ENCODE measurements at regions not wholly inside any gene's neighbourhood (a gene's known extent, or its start where the extent isn't known, plus 50 kb on each side); places are given as distances from the start of the nearest gene placed in this dataset.

GRCh38 chr1:94325377-94326302, 88.3 kb upstream of the ARHGAP29 start:
- 13 to 31% (median 24%) methylated on average over 5 of the region's 5 CpGs for whole genome bisulfite sequencing, 5 donors
- Histone ChIP-seq H3K9me3 (no peaks in the 10 kb centered on the region), H3K36me3 (no peaks in the 10 kb centered on the region), H3K4me1 (peaks cover 12 to 47% (median 34%) of the 10 kb centered on the region in 4 donors), H3K4me3 (no peak overlapping the region), H3K27ac (peak overlapping the region; percentile 36 to 69 (median 63)), H3K27me3 (no peaks in the 10 kb centered on the region)
- intact Hi-C loops (cut with DNase I; ENCODE audit: low total_unique reads): no loop called here
- no peak for DNase-seq
- TF ChIP-seq CTCF (IDR thresholded peaks at IDR 0.05): no peak
- TF ChIP-seq POLR2AphosphoS5 (IDR thresholded peaks at IDR 0.05): peak in 1 of 3 donors; percentile 13
- no peak for TF ChIP-seq EP300 (IDR thresholded peaks at IDR 0.05)

GRCh38 chr1:94324178-94324544, 86.8 kb upstream of the ARHGAP29 start:
- no peaks in the 10 kb centered on the region for H3K27me3 ChIP-seq
- no peaks in the 10 kb centered on the region for H3K9me3 ChIP-seq
- no peak overlapping the region for H3K4me3 ChIP-seq
- peaks cover 12 to 42% (median 28%) of the 10 kb centered on the region in 4 donors for H3K4me1 ChIP-seq
- WGBS, 5 donors: 76 to 83% (median 81%) methylated on average over 4 of the region's 4 CpGs
- intact Hi-C loops (cut with DNase I; ENCODE audit: low total_unique reads): no loop called here
- DNase-seq: no peak
- H3K27ac ChIP-seq: no peak overlapping the region
- TF ChIP-seq POLR2AphosphoS5 (IDR thresholded peaks at IDR 0.05) (no peak), CTCF (IDR thresholded peaks at IDR 0.05) (no peak), EP300 (IDR thresholded peaks at IDR 0.05) (no peak), POLR2A (IDR thresholded peaks at IDR 0.05) (no peak)
- H3K36me3 ChIP-seq: no peaks in the 10 kb centered on the region

GRCh38 chr1:94323311-94324177, 86.2 kb upstream of the ARHGAP29 start:
- WGBS, 5 donors: 86 to 93% (median 90%) methylated on average over 7 of the region's 7 CpGs
- Histone ChIP-seq H3K27me3 (no peaks in the 10 kb centered on the region), H3K4me3 (no peak overlapping the region), H3K27ac (no peak overlapping the region), H3K36me3 (no peaks in the 10 kb centered on the region), H3K9me3 (no peaks in the 10 kb centered on the region), H3K4me1 (peaks cover 12 to 43% (median 28%) of the 10 kb centered on the region in 4 donors)
- intact Hi-C loops (cut with DNase I; ENCODE audit: low total_unique reads): no loop called here
- DNase-seq: no peak
- no peak for TF ChIP-seq POLR2A (IDR thresholded peaks at IDR 0.05)
- TF ChIP-seq EP300 (IDR thresholded peaks at IDR 0.05): no peak

- DNase-seq: no peak
- Histone ChIP-seq H3K36me3 (no peaks in the 10 kb centered on the region), H3K4me1 (peaks cover 12 to 44% (median 27%) of the 10 kb centered on the region in 4 donors), H3K9me3 (no peaks in the 10 kb centered on the region), H3K27ac (no peak overlapping the region), H3K4me3 (no peak overlapping the region), H3K27me3 (no peaks in the 10 kb centered on the region)
- intact Hi-C loops (cut with DNase I; ENCODE audit: low total_unique reads): no loop called here
- TF ChIP-seq POLR2AphosphoS5 (IDR thresholded peaks at IDR 0.05) (no peak), POLR2A (IDR thresholded peaks at IDR 0.05) (no peak), EP300 (IDR thresholded peaks at IDR 0.05) (no peak), CTCF (IDR thresholded peaks at IDR 0.05) (no peak)
- WGBS, 5 donors: 64 to 87% (median 73%) methylated on average over 5 of the region's 5 CpGs
Observed at GRCh38 chr1:94322696-94323095, 85.3 kb upstream of the ARHGAP29 start.

Measured in stomach (tissue), 8 donors.